ENCODE measurements at regions not wholly inside any gene's neighbourhood (a gene's known extent, or its start where the extent isn't known, plus 50 kb on each side); places are given as distances from the start of the nearest gene placed in this dataset.

DNA sequence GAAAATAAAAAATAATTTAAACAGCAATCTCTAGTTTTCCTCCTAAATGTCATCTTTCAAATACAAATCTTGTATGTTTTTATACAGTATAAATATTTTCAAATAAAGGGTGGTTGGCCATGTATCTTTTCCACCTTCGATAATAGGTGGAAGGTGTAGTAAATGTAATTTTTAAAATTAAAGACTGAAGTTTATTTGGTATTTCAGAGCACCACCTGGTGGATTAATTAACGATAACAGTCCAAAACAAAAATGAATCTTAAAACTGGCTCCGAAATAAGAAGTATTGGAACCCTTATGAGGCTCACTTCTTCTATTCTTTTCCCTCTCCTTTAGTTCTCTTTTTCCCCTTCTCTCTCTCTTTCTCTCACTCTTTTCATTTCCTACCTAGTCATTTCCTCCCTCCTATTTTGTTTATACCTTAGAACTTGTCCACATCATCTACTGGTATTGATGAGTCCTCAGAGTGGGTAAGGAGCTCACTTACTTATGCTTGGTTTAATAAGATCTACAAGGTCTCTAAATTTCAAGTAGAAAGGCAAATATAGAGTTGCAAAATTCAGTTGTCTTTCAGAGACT lies 82.9 kb upstream of the EXOC1L start:
- no peak overlapping the region for H3K27ac ChIP-seq (ENCODE audit: low read depth in 1 of 2, low read length in 2 of 2)
- Mint-ChIP-seq H3K4me1 (no peaks in the 10 kb centered on the region), H3K27me3 (ENCODE audit: low read depth in 3 of 3) (peaks cover 1 to 6% (median 5%) of the 10 kb centered on the region in 3 donors), H3K9me3 (no peaks in the 10 kb centered on the region), H3K4me3 (no peak overlapping the region), H3K36me3 (no peaks in the 10 kb centered on the region), H3K27ac (no peak overlapping the region)
- no peaks in the 10 kb centered on the region for H3K27me3 ChIP-seq (ENCODE audit: control insufficient read depth in 2 of 2, insufficient read depth in 2 of 2, low read length in 2 of 2)
- H3K36me3 ChIP-seq (replicated peaks in 1 of 2; ENCODE audit: control insufficient read depth in 1 of 2, insufficient read depth in 2 of 2, low read length in 2 of 2) = no peaks in the 10 kb centered on the region
- intact Hi-C loops (cut with micrococcal nuclease) = no loop called here
- H4K20me1 ChIP-seq (ENCODE audit: insufficient read depth, low read length) = no peaks in the 10 kb centered on the region
- H3K9me3 ChIP-seq (replicated peaks in 1 of 2; ENCODE audit: control insufficient read depth in 1 of 2, insufficient read depth in 1 of 2, low read length in 2 of 2) = no peaks in the 10 kb centered on the region
- H3K9ac ChIP-seq (ENCODE audit: insufficient read depth, low read length, poor library complexity, severe bottlenecking) = no peak overlapping the region
- no peaks in the 10 kb centered on the region for H3K4me1 ChIP-seq (ENCODE audit: control insufficient read depth in 1 of 2, insufficient read depth in 2 of 2, low read length in 2 of 2)
- no peak overlapping the region for H3K4me2 ChIP-seq (replicated peaks; ENCODE audit: extremely low read depth, low read length, poor library complexity, severe bottlenecking)
- H3K79me2 ChIP-seq (ENCODE audit: insufficient read depth, low read length) = no peaks in the 10 kb centered on the region
- 60% methylated on average over 1 of the region's 3 CpGs for WGBS (ENCODE audit: insufficient coverage)
- TF ChIP-seq, protein P1, sequence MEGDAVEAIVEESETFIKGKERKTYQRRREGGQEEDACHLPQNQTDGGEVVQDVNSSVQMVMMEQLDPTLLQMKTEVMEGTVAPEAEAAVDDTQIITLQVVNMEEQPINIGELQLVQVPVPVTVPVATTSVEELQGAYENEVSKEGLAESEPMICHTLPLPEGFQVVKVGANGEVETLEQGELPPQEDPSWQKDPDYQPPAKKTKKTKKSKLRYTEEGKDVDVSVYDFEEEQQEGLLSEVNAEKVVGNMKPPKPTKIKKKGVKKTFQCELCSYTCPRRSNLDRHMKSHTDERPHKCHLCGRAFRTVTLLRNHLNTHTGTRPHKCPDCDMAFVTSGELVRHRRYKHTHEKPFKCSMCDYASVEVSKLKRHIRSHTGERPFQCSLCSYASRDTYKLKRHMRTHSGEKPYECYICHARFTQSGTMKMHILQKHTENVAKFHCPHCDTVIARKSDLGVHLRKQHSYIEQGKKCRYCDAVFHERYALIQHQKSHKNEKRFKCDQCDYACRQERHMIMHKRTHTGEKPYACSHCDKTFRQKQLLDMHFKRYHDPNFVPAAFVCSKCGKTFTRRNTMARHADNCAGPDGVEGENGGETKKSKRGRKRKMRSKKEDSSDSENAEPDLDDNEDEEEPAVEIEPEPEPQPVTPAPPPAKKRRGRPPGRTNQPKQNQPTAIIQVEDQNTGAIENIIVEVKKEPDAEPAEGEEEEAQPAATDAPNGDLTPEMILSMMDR (IDR thresholded peaks at IDR 0.05) = peak; percentile 43
- DNase-seq = no peak
- H3K4me3 ChIP-seq (replicated peaks in 1 of 3; ENCODE audit: low read depth in 2 of 3, low read length in 3 of 3) = no peak overlapping the region
- H2AFZ ChIP-seq (ENCODE audit: insufficient read depth, low read depth, low read length, poor library complexity, severe bottlenecking) = no peak overlapping the region

- TF ChIP-seq, protein P1 (IDR thresholded peaks at IDR 0.05) = no peak
- no peak overlapping the region for H3K9ac ChIP-seq (ENCODE audit: insufficient read depth, low read length, poor library complexity, severe bottlenecking)
Measured at GRCh38 chr4:55742655-55743202, 76.9 kb upstream of the EXOC1L start.

More at GRCh38 chr4:55742655-55743202, 76.9 kb upstream of the EXOC1L start:
- H3K4me3 Mint-ChIP-seq = no peak overlapping the region
- H3K4me1 Mint-ChIP-seq = no peaks in the 10 kb centered on the region
- intact Hi-C loops (cut with micrococcal nuclease) = no loop called here
- Histone ChIP-seq H4K20me1 (ENCODE audit: insufficient read depth, low read length) (no peaks in the 10 kb centered on the region), H3K4me1 (ENCODE audit: control insufficient read depth in 1 of 2, insufficient read depth in 2 of 2, low read length in 2 of 2) (no peaks in the 10 kb centered on the region), H2AFZ (ENCODE audit: insufficient read depth, low read depth, low read length, poor library complexity, severe bottlenecking) (no peak overlapping the region), H3K9me3 (replicated peaks in 1 of 2; ENCODE audit: control insufficient read depth in 1 of 2, insufficient read depth in 1 of 2, low read length in 2 of 2) (no peaks in the 10 kb centered on the region), H3K27ac (ENCODE audit: low read depth in 1 of 2, low read length in 2 of 2) (no peak overlapping the region), H3K4me2 (replicated peaks; ENCODE audit: extremely low read depth, low read length, poor library complexity, severe bottlenecking) (no peak overlapping the region), H3K79me2 (ENCODE audit: insufficient read depth, low read length) (no peaks in the 10 kb centered on the region), H3K4me3 (replicated peaks in 1 of 3; ENCODE audit: low read depth in 2 of 3, low read length in 3 of 3) (no peak overlapping the region), H3K36me3 (replicated peaks in 1 of 2; ENCODE audit: control insufficient read depth in 1 of 2, insufficient read depth in 2 of 2, low read length in 2 of 2) (no peaks in the 10 kb centered on the region), H3K27me3 (ENCODE audit: control insufficient read depth in 2 of 2, insufficient read depth in 2 of 2, low read length in 2 of 2) (no peaks in the 10 kb centered on the region)
- H3K9me3 Mint-ChIP-seq = peaks cover 0 to 2% (median 0%) of the 10 kb centered on the region in 7 donors
- 74% methylated on average over 5 of the region's 5 CpGs for WGBS (ENCODE audit: insufficient coverage)
- no peak for DNase-seq
- H3K27me3 Mint-ChIP-seq (ENCODE audit: low read depth in 3 of 3) = peaks cover 0 to 5% (median 1%) of the 10 kb centered on the region in 3 donors
- no peaks in the 10 kb centered on the region for H3K36me3 Mint-ChIP-seq
- H3K27ac Mint-ChIP-seq = peak overlapping the region in 1 of 7 donors; percentile 37

Measured in CD14-positive monocyte (primary cell).